HG02623 (cell line): ENCODE measurements at regions not wholly inside any gene's neighbourhood (a gene's known extent, or its start where the extent isn't known, plus 50 kb on each side); places are given as distances from the start of the nearest gene placed in this dataset.
"Not testable (repeated sequence)": the region's sequence is repeated elsewhere in the genome, so short reads cannot be mapped to it uniquely, and the experiment has no call there.

Experiments used
- ATAC-seq: cut with Tn5 transposase; IDR thresholded peaks from one replicate; pipeline ENCODE4 v1.9.1; 2021; ENCODE audit warnings: moderate library complexity; ENCODE audit not compliant: unreplicated experiment

GRCh38 chr1:147103416-147104155 is 68.7 kb downstream of the PRKAB2 start:
- ATAC-seq = not testable (repeated sequence)

- no peak for ATAC-seq
Observed at GRCh38 chr1:147099192-147099591, 73.1 kb downstream of the PRKAB2 start.

- ATAC-seq = not testable (repeated sequence)
Observed at GRCh38 chr1:147098338-147098973, 73.8 kb downstream of the PRKAB2 start.

GRCh38 chr1:147095691-147096090 is 76.6 kb downstream of the PRKAB2 start:
- no peak for ATAC-seq

GRCh38 chr1:147091801-147092200 is 80.5 kb downstream of the PRKAB2 start:
- ATAC-seq = no peak

- ATAC-seq = no peak
Observed at GRCh38 chr1:147089457-147089856, 82.8 kb downstream of the PRKAB2 start.

GRCh38 chr1:147086129-147086528 is 86.1 kb downstream of the PRKAB2 start:
- no peak for ATAC-seq

GRCh38 chr1:147084273-147085096 is 87.8 kb downstream of the PRKAB2 start:
- ATAC-seq = peak; percentile 41

- no peak for ATAC-seq
Observed at GRCh38 chr1:147083919-147084272, 88.4 kb downstream of the PRKAB2 start.

- no peak for ATAC-seq
Observed at GRCh38 chr1:147080671-147081394, 91.4 kb downstream of the PRKAB2 start.

GRCh38 chr1:147080006-147080661 is 92.1 kb downstream of the PRKAB2 start:
- ATAC-seq = no peak

- no peak for ATAC-seq
Observed at GRCh38 chr1:147079400-147080005, 92.8 kb downstream of the PRKAB2 start.

- ATAC-seq = no peak
Observed at GRCh38 chr1:147078606-147079399, 93.5 kb downstream of the PRKAB2 start.

- ATAC-seq = no peak
Observed at GRCh38 chr1:147077936-147078605, 94.2 kb downstream of the PRKAB2 start.

GRCh38 chr1:147077523-147077922 is 94.7 kb downstream of the PRKAB2 start:
- no peak for ATAC-seq

GRCh38 chr1:147077081-147077480 is 95.2 kb downstream of the PRKAB2 start:
- ATAC-seq = no peak

GRCh38 chr1:147076442-147076841 is 95.8 kb downstream of the PRKAB2 start:
- ATAC-seq = no peak

- ATAC-seq = no peak
Observed at GRCh38 chr1:147072482-147073432, 99.5 kb downstream of the PRKAB2 start.
